HG03066 (cell line): ENCODE measurements at regions not wholly inside any gene's neighbourhood (a gene's known extent, or its start where the extent isn't known, plus 50 kb on each side); places are given as distances from the start of the nearest gene placed in this dataset.
"Not testable (repeated sequence)": the region's sequence is repeated elsewhere in the genome, so short reads cannot be mapped to it uniquely, and the experiment has no call there.

Experiments
- ATAC-seq: cut with Tn5 transposase; IDR thresholded peaks from one replicate; pipeline ENCODE4 v1.9.1; 2021; ENCODE audit warnings: low read depth; ENCODE audit not compliant: unreplicated experiment

DNA sequence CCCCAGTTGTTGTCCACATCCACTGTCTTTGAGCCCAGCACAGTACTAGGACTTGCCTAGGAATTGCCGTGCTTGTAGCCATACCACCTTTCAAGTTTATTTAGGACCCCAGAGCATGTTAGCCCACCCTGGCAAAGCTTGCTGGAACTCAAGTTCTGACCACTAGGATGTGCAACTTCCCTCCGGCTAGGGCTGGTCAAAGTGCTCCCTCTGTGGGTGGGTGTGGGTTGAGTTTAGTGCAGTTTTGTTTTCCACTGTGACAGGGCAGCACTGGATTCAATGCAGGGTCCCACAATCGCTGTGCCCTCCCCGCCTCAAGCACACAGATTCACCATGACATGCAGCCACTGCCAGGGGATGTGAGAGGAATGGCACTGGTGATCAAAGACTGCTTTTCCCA, 96.0 kb downstream of the RASGEF1B start:
- ATAC-seq, result no peak

DNA sequence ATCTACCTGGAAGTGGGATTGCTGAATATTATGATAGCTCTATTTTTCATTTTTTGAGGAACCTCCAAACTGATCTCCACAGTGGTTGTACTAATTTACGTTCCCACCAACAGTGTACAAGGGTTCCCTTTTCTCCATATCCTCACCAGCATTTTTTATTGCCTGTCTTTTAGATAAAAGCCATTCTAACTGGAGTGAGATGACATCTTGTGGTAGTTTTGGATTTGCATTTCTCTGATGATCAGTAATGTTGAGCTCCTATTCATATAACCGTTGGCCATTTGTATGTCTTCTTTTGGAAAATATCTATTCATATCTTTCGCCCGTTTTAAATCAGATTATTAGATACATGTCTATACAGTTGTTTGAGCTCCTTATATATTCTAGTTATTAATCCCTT, 101.8 kb downstream of the RASGEF1B start:
- ATAC-seq, result no peak

- no peak for ATAC-seq
These were observed 104.9 kb downstream of the RASGEF1B start for GRCh38 chr4:81366779-81367178.

- no peak for ATAC-seq
These were observed 111.0 kb downstream of the RASGEF1B start for GRCh38 chr4:81360737-81361136.

DNA sequence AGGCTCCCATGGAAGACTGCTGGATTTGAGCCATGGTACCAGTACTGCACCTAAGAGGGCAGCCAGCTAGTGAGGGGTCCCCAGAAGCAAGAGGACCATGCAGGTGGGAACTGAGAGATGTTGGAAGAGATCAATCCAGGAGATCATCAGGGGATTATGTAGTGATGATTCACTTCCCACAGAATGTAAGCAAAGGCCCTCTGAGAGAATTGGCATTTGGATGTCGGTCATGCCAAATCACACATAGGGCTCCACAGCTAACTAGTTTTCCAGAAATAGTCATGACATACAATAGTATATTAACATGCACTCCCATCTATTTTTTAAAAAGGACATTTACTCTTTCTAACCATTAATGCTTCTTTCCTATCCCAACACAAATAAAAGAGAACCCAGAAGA, 112.5 kb downstream of the RASGEF1B start:
- ATAC-seq, result no peak

DNA sequence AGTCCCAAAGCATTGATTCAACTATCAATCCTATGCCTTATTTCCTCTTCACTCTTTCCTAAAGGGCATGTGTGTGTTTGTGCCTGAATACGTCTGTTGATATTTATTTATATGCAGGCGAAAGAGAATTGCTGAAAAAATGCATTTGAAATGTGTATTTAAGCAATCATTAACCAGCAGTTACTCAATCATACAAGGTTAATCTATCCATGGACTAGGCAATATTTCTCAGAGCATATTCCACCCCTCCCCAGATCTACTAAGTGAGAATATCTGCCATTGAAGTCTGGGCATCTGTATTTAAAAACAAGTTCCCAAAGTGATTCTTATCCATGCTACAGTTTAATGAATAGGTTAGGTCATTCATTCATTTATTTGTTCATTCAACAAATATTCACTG, 113.6 kb downstream of the RASGEF1B start:
- no peak for ATAC-seq

DNA sequence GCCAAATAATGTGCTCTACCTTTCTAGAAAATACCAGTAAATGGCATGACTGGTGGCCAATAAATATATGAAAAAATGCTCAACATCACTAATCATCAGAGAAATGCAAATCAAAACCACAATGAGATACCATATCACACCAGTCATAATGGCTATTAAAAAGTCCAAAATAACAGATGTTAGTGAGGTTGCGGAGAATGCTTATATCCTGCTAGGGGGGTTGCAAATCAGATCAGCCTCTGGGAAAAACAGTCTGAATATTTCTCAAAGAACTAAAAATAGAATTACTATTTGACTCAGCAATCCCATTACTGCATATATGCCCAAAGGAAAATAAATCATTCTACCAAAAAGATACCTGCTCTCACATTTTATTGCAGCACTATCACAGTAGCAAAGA, 115.1 kb downstream of the RASGEF1B start:
- no peak for ATAC-seq

DNA sequence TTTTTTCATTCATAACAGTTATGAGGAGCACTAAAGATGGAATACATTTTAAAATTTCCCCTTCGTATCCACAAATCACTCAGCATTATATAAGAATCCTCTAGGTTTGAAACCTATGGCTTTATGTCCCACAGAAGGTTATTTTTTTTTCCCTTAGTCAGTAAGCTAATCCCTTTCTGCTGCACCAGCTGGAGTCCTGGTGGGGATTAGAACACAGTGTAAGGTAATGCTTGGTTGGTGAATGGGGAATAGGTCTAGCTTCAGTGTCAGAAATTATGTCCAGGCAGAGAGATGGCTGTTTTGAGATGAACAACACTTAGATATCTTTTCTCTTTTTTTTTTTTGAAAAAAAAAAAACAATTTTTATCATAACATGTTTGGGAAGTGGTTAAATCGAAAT, 116.6 kb downstream of the RASGEF1B start:
- ATAC-seq, result no peak

DNA sequence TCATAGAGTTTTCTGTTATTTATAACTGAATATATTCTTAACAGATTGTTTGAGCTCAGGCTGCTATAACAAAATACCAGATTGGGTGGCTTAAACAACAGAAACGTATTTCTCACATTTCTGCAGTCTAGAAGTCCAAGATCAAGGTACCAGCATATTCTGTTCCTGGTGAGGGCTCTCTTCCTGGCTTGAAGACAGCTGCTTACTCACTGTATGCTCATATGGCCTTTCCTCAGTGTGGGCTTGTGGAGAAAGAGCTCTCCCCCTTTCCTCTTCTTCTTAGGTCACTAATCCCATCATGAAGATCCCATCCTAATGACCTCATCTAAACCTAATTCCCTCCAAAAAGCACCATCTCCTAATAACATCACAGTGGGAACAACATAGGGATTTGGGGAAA, 117.8 kb downstream of the RASGEF1B start:
- no peak for ATAC-seq

GRCh38 chr4:81352446-81352835, 119.3 kb downstream of the RASGEF1B start:
- no peak for ATAC-seq

DNA sequence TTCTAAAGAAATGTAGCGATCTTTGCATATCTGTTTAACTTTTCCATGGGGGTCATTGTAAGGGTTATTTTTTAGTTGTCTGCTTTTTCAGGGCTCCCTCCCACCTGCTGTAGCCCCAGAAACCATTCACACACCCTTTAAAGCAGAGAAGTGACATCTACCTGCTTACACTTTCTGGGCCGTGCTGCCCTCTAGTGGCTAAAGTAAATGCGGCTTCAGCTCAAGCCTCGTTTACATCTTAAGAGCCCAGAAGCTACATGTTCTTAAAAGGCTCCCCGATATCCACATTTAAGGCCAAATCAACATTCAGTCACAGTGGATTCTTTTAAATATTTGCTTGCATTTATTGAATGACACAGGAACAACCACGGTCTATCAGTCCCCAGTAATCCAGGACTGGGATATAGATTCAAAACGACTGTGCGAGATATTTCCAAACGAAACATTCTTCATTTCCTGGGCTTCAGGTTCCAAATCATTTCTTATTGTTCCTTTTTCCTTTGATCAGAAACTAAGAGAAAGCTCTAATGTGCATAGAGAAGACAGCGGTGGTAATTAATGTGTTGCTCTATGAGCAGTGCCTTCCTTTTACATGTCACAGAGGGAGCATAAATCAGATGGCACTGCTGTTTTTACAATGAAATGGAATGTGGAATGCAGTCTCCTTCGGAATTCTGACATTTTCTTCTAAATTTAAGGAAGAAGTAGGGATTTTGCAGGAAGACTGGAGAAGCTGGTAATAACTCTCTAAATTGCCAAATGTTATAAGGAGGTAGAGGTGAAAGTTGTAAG, 119.9 kb downstream of the RASGEF1B start:
- peak; percentile 90 for ATAC-seq

- no peak for ATAC-seq
These were observed 121.7 kb downstream of the RASGEF1B start for GRCh38 chr4:81350040-81350439.

DNA sequence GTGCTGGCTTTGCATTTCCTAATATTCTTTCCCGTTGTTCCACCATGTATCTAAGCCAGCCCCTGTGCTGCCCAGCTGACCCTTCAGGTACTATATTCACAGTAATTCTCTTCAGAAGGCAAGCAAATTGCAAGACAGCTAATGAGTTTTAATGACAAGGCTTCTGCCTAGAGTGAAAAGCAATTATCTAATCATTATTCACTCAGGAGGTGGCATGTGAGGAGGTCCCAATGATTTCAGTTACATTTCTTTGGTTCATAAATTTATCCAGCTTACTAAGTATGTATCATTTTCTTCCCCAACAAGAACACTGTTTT, 123.0 kb downstream of the RASGEF1B start:
- ATAC-seq, result no peak

GRCh38 chr4:81348086-81348777, 123.5 kb downstream of the RASGEF1B start:
- ATAC-seq, result no peak

DNA sequence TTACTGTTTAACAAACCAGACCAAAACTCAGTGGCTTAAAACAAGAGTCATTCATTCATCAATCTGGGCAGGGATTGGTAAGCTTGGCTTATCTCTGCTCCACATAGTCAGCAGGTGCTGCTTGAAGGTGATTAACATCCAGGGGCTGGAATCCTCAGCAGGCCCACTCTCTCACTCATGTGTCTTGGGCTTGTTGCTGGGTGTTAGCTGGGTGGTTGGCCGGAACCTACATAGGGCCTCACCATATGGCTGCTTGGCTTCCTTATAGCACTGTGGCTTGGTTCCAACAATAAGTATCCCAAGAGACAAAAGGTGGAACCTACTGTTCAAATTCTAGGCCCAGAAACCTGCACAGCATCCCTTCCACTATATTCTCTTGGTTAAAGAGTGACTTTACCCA, 125.0 kb downstream of the RASGEF1B start:
- ATAC-seq, result no peak

GRCh38 chr4:81343536-81343935, 128.2 kb downstream of the RASGEF1B start:
- ATAC-seq, result no peak

- ATAC-seq, result no peak
These were observed 128.0 kb upstream of the PRKG2 start for GRCh38 chr4:81343046-81343445.

DNA sequence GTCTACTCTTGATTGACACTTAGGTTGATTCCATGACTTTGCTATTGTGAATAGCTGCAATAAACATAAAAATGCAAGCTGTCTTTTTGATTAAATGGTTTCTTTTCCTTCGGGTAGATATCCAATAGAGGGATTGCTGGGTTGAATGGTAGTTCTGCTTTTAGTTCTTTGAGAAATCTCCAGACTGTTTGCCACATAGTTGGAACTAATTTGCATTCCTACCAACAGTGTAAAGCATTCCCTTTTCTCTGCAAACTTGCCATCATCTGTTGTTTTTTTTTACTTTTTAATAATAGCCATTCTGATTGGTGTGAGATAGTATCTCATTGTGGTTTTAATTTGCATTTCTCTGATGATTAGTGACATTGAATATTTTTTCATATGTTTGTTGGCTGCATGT, 122.2 kb upstream of the PRKG2 start:
- ATAC-seq, result no peak

DNA sequence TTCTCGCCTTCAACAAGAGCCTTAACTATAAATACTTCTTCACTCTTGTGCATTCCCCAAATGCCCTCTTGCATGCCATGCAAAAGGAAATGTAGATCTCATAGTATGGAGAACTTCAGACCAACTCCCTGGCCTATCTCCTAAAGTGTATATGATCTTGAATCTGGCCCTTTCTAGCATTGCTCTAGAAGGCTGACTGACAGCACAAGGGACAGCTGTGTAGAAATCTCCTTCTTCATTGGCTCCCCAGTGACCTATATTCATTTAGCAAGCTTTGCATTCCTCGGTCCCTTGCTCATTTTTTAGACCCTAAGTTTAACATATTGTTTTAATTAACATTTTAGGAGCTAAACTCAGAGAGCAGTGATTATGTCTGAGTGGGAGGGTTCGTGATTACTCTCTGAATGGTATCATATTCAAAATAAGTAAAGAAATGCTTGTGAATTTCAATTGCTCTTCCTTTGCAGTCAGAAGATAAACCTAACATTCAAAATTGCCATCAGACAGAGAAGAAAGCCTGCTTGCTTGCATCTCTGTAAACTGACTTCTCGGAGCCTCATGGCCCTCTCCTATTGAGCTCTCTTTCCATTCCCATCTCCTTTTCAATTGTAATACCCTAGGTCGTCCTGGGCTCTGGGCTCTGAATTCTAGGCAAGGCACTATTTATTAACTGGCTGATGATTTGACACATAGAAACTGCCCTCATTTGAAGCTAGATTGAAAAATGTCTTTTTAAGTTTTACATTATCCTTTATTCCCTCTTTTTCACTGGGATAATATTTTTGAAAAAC, 120.3 kb upstream of the PRKG2 start:
- ATAC-seq, result no peak

- ATAC-seq, result no peak
These were observed 115.0 kb upstream of the PRKG2 start for GRCh38 chr4:81330018-81330417.

- no peak for ATAC-seq
These were observed 111.6 kb upstream of the PRKG2 start for GRCh38 chr4:81326581-81326980.

- ATAC-seq, result not testable (repeated sequence)
These were observed 109.6 kb upstream of the PRKG2 start for GRCh38 chr4:81324594-81324993.
